ENCODE measurements at regions not wholly inside any gene's neighbourhood (a gene's known extent, or its start where the extent isn't known, plus 50 kb on each side); places are given as distances from the start of the nearest gene placed in this dataset.

DNA sequence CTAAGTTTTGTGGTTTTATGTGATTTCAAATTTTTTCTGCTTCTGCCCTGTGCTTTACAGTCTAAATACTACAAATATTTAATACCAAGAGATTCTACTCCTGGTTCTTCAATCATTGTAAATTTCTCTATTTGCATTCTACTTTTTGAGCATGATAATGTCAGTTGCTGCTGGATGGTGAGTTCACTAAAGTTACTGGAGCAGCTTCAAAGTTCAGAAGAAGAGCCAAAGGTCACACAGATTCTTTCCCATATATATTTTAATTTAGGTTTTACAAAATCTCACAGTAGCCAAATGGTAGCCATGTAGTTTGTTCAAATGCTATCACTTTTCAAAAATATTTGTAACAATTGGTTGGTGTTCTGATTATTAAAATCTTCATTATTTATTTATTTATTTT lies 378.7 kb downstream of the TMEM232 start:
- H3K9ac ChIP-seq (ENCODE audit: low read depth in 1 of 2, low read length in 2 of 2): no peak overlapping the region
- no peak overlapping the region for H3K4me3 ChIP-seq (ENCODE audit: low read depth in 1 of 2, low read length in 2 of 2)
- H3K27me3 ChIP-seq (ENCODE audit: control insufficient read depth in 1 of 2, insufficient read depth in 2 of 2, low read length in 2 of 2): no peaks in the 10 kb centered on the region
- no peaks in the 10 kb centered on the region for H3K36me3 ChIP-seq (ENCODE audit: control insufficient read depth in 1 of 2, insufficient read depth in 2 of 2, low read length in 2 of 2)
- no peak overlapping the region for H3K27ac ChIP-seq (ENCODE audit: low read depth, low read length)
- no peaks in the 10 kb centered on the region for H3K4me1 ChIP-seq (ENCODE audit: control insufficient read depth in 1 of 2, insufficient read depth in 2 of 2, low read length in 2 of 2)
- H3K9me3 ChIP-seq (ENCODE audit: control insufficient read depth in 1 of 2, low read length in 2 of 2): no peaks in the 10 kb centered on the region

DNA sequence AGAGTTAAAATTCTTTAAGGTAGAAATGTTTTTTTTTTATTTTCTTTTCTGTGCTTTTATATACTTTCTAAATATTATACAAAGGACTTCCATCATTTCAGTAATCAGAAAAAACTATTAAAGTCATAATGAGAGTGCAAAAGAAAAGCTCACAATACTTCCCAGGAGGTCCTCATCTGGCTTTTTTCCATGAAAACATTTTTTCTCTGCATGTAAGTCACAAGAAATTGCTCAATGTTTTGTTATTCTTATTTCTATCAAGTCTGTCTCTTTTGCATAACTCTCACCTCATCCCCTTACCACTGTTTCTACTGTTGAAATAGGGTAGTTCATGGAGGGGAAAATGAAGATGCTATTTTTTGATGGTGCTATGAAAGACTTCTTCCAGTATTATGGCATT lies 375.0 kb downstream of the TMEM232 start:
- H3K36me3 ChIP-seq (ENCODE audit: control insufficient read depth in 1 of 2, insufficient read depth in 2 of 2, low read length in 2 of 2): no peaks in the 10 kb centered on the region
- no peaks in the 10 kb centered on the region for H3K9me3 ChIP-seq (ENCODE audit: control insufficient read depth in 1 of 2, low read length in 2 of 2)
- no peak overlapping the region for H3K9ac ChIP-seq (ENCODE audit: low read depth in 1 of 2, low read length in 2 of 2)
- no peaks in the 10 kb centered on the region for H3K27me3 ChIP-seq (ENCODE audit: control insufficient read depth in 1 of 2, insufficient read depth in 2 of 2, low read length in 2 of 2)
- H3K4me1 ChIP-seq (ENCODE audit: control insufficient read depth in 1 of 2, insufficient read depth in 2 of 2, low read length in 2 of 2): no peaks in the 10 kb centered on the region
- H3K4me3 ChIP-seq (ENCODE audit: low read depth in 1 of 2, low read length in 2 of 2): no peak overlapping the region
- H3K27ac ChIP-seq (ENCODE audit: low read depth, low read length): no peak overlapping the region

DNA sequence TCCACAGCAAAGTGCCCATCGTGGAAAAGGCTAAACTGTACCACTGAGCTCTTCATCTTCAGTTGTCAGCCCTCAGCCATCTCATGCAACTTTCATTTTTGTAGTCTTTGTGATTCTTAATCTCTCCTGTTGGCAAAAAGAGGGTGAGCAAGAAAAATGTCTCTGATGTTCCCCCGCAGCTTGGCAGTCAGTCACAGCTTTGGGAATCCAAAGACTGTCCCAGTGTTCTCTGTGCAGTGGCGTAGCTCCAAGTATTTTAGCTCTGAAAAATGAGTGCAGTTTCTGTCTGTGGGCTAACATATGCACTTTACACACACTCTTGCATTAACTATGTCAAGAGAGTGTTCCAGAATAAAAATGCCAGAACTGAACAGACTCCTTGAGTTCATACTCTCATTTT lies 372.2 kb downstream of the TMEM232 start:
- no peak overlapping the region for H3K4me3 ChIP-seq (ENCODE audit: low read depth in 1 of 2, low read length in 2 of 2)

DNA sequence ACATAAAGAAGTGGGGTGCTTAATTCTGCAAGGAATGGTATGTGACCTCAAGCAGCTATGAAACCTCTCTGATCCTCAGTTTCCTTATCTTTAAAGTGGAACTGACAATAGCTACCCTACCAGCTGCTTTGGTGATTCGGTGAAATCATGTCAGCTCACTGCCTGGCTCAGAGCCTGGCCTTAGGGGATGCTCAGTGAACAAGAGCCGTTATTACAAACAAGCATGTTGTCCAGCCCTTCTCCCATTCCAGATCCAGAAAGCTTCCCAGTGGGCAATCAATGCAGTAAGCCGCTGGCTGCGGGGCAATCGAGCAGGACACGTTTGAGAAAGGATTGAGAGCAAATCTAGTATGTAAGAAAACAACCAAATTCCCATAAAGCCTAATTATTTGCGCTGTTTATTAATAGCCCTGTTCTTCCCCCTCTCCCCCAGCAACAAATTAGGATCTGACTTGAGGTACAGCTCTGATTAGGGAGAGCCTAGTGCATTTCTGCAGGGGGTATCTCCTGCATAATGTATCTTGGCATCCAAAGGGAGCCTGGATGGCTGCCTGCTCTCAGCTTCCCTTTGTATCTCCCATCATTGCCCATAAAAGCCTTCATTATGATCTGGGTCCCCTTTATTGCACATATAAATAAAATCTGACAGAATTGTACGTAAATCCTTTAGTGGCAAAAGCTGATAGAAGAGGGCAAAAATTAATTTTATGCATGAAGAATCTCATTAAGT lies 371.4 kb downstream of the TMEM232 start:
- Histone ChIP-seq H3K36me3 (ENCODE audit: control insufficient read depth in 1 of 2, insufficient read depth in 2 of 2, low read length in 2 of 2) (no peaks in the 10 kb centered on the region), H3K27ac (ENCODE audit: low read depth, low read length) (no peak overlapping the region), H3K9ac (ENCODE audit: low read depth in 1 of 2, low read length in 2 of 2) (no peak overlapping the region), H3K4me3 (ENCODE audit: low read depth in 1 of 2, low read length in 2 of 2) (no peak overlapping the region), H3K27me3 (ENCODE audit: control insufficient read depth in 1 of 2, insufficient read depth in 2 of 2, low read length in 2 of 2) (no peaks in the 10 kb centered on the region), H3K4me1 (ENCODE audit: control insufficient read depth in 1 of 2, insufficient read depth in 2 of 2, low read length in 2 of 2) (no peaks in the 10 kb centered on the region), H3K9me3 (ENCODE audit: control insufficient read depth in 1 of 2, low read length in 2 of 2) (no peaks in the 10 kb centered on the region)

More for the DNA sequence above, 372.2 kb downstream of the TMEM232 start:
- H3K27ac ChIP-seq (ENCODE audit: low read depth, low read length): no peak overlapping the region
- no peak overlapping the region for H3K9ac ChIP-seq (ENCODE audit: low read depth in 1 of 2, low read length in 2 of 2)
- no peaks in the 10 kb centered on the region for H3K36me3 ChIP-seq (ENCODE audit: control insufficient read depth in 1 of 2, insufficient read depth in 2 of 2, low read length in 2 of 2)
- H3K4me1 ChIP-seq (ENCODE audit: control insufficient read depth in 1 of 2, insufficient read depth in 2 of 2, low read length in 2 of 2): no peaks in the 10 kb centered on the region
- H3K27me3 ChIP-seq (ENCODE audit: control insufficient read depth in 1 of 2, insufficient read depth in 2 of 2, low read length in 2 of 2): no peaks in the 10 kb centered on the region
- no peaks in the 10 kb centered on the region for H3K9me3 ChIP-seq (ENCODE audit: control insufficient read depth in 1 of 2, low read length in 2 of 2)

DNA sequence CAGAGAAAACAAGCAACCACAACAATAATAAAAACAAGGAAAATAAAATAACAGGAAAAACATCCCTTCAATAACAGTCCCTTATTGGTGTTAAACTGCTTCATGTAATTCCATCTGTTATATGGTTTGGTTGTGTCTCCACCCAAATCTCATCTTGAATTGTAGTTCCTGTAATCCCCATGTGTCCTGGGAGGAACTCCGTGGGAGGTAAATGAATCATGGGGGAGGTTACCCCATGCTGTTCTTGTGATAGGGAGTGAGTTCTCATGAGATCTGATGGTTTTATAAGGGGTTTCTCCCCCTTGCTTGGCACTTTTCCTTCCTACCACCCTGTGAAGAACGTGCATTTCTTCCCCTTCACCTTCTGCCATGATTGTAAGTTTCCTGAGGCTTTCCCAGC lies 369.8 kb downstream of the TMEM232 start:
- no peaks in the 10 kb centered on the region for H3K9me3 ChIP-seq (ENCODE audit: control insufficient read depth in 1 of 2, low read length in 2 of 2)
- H3K4me3 ChIP-seq (ENCODE audit: low read depth in 1 of 2, low read length in 2 of 2): no peak overlapping the region
- no peaks in the 10 kb centered on the region for H3K4me1 ChIP-seq (ENCODE audit: control insufficient read depth in 1 of 2, insufficient read depth in 2 of 2, low read length in 2 of 2)
- no peaks in the 10 kb centered on the region for H3K27me3 ChIP-seq (ENCODE audit: control insufficient read depth in 1 of 2, insufficient read depth in 2 of 2, low read length in 2 of 2)
- no peak overlapping the region for H3K9ac ChIP-seq (ENCODE audit: low read depth in 1 of 2, low read length in 2 of 2)
- H3K36me3 ChIP-seq (ENCODE audit: control insufficient read depth in 1 of 2, insufficient read depth in 2 of 2, low read length in 2 of 2): no peaks in the 10 kb centered on the region
- no peak overlapping the region for H3K27ac ChIP-seq (ENCODE audit: low read depth, low read length)

DNA sequence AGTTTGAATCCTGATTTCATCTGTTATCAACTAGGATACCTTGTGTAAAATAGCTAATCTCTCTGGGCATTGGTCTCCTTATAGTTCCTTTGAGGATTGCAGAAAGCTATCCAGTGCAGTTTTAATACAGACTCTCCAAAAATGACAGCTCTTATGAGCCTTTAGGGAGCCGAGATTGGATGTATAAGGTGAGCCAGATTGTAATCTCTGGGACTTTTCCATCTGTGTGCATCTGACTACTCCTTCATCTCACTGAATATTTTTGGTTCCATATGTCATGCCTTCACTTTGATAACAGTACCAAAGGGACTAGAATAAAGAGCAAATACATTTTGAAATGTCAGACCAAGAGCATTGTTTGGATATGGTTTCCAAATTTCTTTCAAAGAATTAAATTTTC lies 367.2 kb downstream of the TMEM232 start:
- H3K27ac ChIP-seq (ENCODE audit: low read depth, low read length): no peak overlapping the region
- H3K36me3 ChIP-seq (ENCODE audit: control insufficient read depth in 1 of 2, insufficient read depth in 2 of 2, low read length in 2 of 2): no peaks in the 10 kb centered on the region
- H3K27me3 ChIP-seq (ENCODE audit: control insufficient read depth in 1 of 2, insufficient read depth in 2 of 2, low read length in 2 of 2): no peaks in the 10 kb centered on the region
- no peak overlapping the region for H3K9ac ChIP-seq (ENCODE audit: low read depth in 1 of 2, low read length in 2 of 2)
- no peaks in the 10 kb centered on the region for H3K9me3 ChIP-seq (ENCODE audit: control insufficient read depth in 1 of 2, low read length in 2 of 2)
- no peaks in the 10 kb centered on the region for H3K4me1 ChIP-seq (ENCODE audit: control insufficient read depth in 1 of 2, insufficient read depth in 2 of 2, low read length in 2 of 2)
- H3K4me3 ChIP-seq (ENCODE audit: low read depth in 1 of 2, low read length in 2 of 2): no peak overlapping the region

DNA sequence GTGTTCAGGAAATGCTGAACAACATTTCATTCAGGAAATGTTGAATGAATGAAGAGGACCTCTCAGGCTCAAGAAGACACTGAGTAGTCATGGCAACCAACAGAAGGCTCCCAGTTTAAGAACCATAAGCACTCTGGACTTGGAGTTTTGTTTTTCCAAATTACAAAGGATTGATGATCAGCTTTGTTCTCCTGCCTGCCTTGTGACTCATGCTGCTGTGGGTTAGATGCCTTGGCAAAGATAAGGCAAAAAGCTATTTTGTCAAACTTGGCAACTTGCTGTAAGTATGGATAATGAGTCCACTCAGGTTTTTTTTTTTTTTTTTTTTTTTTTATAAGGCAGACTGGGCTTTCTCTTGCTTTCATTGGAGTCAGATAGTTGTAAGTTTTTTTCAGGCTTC lies 365.0 kb downstream of the TMEM232 start:
- Histone ChIP-seq H3K4me3 (ENCODE audit: low read depth in 1 of 2, low read length in 2 of 2) (no peak overlapping the region), H3K36me3 (ENCODE audit: control insufficient read depth in 1 of 2, insufficient read depth in 2 of 2, low read length in 2 of 2) (no peaks in the 10 kb centered on the region), H3K27me3 (ENCODE audit: control insufficient read depth in 1 of 2, insufficient read depth in 2 of 2, low read length in 2 of 2) (no peaks in the 10 kb centered on the region), H3K9ac (ENCODE audit: low read depth in 1 of 2, low read length in 2 of 2) (no peak overlapping the region), H3K27ac (ENCODE audit: low read depth, low read length) (no peak overlapping the region), H3K4me1 (ENCODE audit: control insufficient read depth in 1 of 2, insufficient read depth in 2 of 2, low read length in 2 of 2) (no peaks in the 10 kb centered on the region), H3K9me3 (ENCODE audit: control insufficient read depth in 1 of 2, low read length in 2 of 2) (no peaks in the 10 kb centered on the region)

DNA sequence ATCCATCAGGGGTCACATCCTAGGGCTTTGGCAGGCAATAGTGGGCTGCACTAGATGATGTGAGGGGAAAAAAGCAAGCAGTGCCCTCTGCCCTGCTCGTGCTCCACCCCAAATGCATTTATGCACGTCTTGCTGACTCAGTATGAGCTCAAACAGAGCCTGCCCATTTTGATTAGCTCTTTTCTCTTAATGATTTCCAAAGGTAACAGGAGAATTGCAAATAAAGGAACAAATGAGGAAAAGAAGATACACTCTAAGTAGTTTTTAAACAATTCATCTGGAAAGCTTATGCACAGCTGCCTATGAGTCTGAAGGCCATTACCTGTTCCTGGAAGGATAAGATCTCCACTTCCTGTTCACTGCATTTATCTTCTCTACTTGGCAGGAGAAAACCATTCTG lies 364.2 kb downstream of the TMEM232 start:
- Histone ChIP-seq H3K36me3 (ENCODE audit: control insufficient read depth in 1 of 2, insufficient read depth in 2 of 2, low read length in 2 of 2) (no peaks in the 10 kb centered on the region), H3K9ac (ENCODE audit: low read depth in 1 of 2, low read length in 2 of 2) (no peak overlapping the region), H3K4me3 (ENCODE audit: low read depth in 1 of 2, low read length in 2 of 2) (no peak overlapping the region), H3K9me3 (ENCODE audit: control insufficient read depth in 1 of 2, low read length in 2 of 2) (no peaks in the 10 kb centered on the region), H3K4me1 (ENCODE audit: control insufficient read depth in 1 of 2, insufficient read depth in 2 of 2, low read length in 2 of 2) (no peaks in the 10 kb centered on the region), H3K27me3 (ENCODE audit: control insufficient read depth in 1 of 2, insufficient read depth in 2 of 2, low read length in 2 of 2) (no peaks in the 10 kb centered on the region), H3K27ac (ENCODE audit: low read depth, low read length) (no peak overlapping the region)

DNA sequence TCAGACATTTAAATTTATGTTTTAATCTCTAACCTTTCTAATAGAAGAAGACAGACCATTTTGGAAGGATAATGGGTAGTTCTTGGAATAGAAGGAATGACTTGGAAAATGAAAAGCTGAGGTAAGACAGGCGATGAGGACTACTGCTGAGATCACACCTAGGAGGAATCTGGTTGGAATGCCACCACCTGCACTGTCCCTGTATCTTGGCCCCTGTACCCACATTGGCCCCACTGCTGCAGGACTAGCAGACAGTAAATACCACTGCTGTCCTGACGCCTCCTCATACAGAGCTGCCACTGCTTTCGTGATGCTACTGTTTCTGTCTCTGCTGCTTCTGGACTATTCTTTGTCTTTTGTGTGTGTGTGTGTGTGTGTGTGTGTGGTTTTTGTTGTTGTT lies 359.8 kb downstream of the TMEM232 start:
- H3K4me3 ChIP-seq (ENCODE audit: low read depth in 1 of 2, low read length in 2 of 2): no peak overlapping the region
- no peaks in the 10 kb centered on the region for H3K36me3 ChIP-seq (ENCODE audit: control insufficient read depth in 1 of 2, insufficient read depth in 2 of 2, low read length in 2 of 2)
- no peak overlapping the region for H3K9ac ChIP-seq (ENCODE audit: low read depth in 1 of 2, low read length in 2 of 2)
- no peaks in the 10 kb centered on the region for H3K4me1 ChIP-seq (ENCODE audit: control insufficient read depth in 1 of 2, insufficient read depth in 2 of 2, low read length in 2 of 2)
- H3K27me3 ChIP-seq (ENCODE audit: control insufficient read depth in 1 of 2, insufficient read depth in 2 of 2, low read length in 2 of 2): no peaks in the 10 kb centered on the region
- no peaks in the 10 kb centered on the region for H3K9me3 ChIP-seq (ENCODE audit: control insufficient read depth in 1 of 2, low read length in 2 of 2)
- no peak overlapping the region for H3K27ac ChIP-seq (ENCODE audit: low read depth, low read length)
